GM11168 (cell line): ENCODE measurements at regions not wholly inside any gene's neighbourhood (a gene's known extent, or its start where the extent isn't known, plus 50 kb on each side); places are given as distances from the start of the nearest gene placed in this dataset.
"Not testable (repeated sequence)": the region's sequence is repeated elsewhere in the genome, so short reads cannot be mapped to it uniquely, and the experiment has no call there.

ENCODE experiments used
- in situ Hi-C: fragments of 300-500 bp; cut with MboI; formaldehyde crosslinking; loops from one replicate; pipeline ENCODE4 v1.12.0; 2022; ENCODE audit warnings: low sequenced_read_pairs; ENCODE audit not compliant: unreplicated experiment

DNA sequence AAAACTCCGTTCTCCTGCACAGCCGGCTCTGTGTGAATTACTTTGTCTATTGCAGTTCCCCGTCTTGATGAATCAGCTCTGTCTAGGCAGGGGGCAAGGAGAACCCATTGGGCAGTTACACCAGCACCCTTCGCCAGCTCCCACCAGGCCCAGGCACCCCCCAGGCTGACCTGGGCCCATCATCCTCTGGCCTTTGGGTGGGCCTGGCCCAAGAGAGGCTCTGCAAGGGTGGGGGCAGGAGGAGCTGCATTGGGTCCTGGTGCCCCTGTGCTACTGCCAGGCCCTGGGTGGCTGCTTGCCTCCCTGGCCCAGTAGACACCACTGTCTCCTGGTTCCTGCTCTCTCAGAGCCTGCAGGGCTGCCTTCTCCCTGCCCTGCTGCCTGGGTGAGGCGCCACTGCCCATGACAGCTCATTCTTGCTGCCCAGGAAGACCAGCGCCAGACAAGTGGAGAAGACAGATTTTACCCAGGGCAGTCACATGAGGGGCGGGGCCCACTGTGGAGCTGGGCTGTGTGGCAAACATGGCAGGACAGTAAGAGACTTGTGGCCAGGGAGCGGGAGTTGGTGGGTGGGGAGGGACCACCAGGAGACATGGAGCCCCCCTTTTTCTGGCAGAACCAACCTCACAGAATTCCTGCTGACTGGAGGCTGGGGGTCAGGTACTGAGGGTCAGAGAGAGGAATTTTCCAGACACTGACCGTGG lies 67.2 kb downstream of the MRPL36 start:
- in situ Hi-C loops: loop anchor here (25.0 kb wide), 1 partner anchor 280 kb away; no protein-coding TSS in a partner anchor

DNA sequence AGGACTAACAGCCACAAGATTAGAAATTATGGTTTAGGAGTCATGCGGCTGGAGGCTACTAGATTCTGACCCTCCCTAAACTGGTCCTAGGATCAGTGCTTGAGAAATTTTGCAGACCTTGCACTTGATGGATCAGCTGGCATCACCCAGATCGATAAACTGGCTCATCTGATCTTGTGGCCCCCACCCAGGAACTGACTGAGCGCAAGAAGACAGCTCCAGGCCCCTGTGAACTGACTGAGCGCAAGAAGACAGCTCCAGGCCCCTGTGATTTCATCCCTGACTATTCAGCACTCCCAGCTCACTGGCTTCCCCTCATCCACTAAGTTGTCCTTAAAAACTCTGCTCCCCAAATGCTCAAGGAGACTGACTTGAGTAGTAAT lies 67.8 kb downstream of the MRPL36 start:
- in situ Hi-C loops: loop anchor here (25.0 kb wide), 1 partner anchor 280 kb away; no protein-coding TSS in a partner anchor

DNA sequence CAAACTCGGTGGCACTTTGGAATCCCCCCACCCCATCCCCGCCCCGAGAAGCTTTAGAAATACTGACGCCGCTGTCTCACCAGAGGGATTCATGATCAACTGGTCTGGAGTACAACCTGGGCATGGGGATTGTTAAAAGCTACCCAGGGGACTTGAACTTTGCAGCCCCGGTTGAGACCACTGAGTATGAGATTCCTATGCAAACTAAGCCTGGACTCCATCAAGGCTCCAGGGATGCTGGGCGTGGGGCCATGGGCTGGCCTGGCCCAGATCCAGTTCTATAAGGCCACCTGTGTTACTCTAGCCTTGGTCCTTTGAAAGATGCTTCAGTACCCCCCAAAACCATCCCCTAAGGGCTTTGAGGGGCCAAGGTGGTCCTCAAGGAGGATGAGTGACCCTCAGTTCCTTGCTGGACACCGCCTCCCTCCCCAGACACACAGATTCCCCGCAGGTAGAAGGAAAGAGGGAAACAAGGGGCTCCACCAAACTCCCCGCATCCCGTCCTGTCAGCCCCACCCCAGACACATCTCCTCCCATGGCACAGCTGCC lies 68.5 kb downstream of the MRPL36 start:
- in situ Hi-C loops: loop anchor here (25.0 kb wide), 1 partner anchor 281 kb away; no protein-coding TSS in a partner anchor

DNA sequence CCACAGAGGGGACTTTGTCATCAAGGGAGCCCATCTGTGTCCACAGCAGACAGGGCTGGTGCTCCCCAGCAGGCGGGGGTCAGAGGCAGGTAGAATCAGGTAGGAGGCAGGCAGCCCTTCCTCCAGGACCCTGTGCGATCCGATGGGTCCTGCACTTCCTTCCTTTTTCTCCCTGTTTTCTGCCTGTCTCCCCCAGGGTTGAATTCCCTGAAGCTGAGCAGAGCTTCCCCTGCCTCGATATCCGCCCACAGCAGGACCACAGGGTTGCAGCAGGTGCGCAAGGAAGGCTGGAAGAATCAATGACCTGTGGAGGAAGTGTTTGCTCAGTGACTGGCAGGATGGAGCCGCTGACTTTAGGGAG lies 69.2 kb downstream of the MRPL36 start:
- in situ Hi-C loops: loop anchor here (25.0 kb wide), 1 partner anchor 282 kb away; no protein-coding TSS in a partner anchor

DNA sequence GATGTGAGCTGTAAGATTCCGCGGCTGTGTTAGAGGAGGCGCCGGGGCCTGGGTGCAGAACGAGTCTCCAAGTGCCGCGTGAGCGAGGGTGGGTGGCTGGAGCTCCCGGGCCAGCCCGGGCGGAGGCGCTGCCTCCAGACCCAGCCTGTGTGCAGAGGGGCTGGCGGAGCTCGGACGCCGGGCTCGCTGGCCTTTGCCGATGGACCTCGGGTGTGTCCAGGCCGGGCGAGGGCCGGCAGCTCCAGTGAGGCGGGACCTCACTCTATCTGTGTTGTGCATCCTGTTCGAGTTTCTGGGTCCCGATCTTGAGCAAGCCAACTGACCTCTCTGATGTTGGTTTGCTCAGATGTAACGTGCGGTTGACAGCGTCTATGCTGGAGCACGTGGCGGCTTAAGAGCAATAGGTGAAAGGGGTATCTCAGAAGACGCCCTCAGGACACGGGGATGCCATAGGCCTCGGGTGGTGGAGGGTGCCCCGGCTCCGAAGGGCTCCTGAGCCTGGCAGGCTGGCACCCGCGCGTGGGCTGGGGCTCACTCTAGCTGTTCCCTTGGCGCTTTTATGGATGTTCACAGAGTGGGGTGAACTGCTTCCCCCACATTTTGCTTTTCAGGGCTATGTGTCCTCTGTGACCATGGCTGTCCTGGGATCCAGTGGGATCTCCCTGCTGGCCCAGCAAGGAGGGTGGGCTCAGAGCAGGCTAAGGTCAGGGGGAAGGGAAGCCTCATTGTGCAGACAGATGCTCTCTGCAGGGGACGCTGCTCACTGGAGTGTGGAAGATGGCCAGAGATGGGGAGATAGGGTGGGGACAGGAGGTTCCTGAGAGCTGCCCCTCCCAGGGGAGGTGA lies 69.8 kb downstream of the MRPL36 start:
- in situ Hi-C loops: loop anchor here (25.0 kb wide), 1 partner anchor 282 kb away; no protein-coding TSS in a partner anchor

DNA sequence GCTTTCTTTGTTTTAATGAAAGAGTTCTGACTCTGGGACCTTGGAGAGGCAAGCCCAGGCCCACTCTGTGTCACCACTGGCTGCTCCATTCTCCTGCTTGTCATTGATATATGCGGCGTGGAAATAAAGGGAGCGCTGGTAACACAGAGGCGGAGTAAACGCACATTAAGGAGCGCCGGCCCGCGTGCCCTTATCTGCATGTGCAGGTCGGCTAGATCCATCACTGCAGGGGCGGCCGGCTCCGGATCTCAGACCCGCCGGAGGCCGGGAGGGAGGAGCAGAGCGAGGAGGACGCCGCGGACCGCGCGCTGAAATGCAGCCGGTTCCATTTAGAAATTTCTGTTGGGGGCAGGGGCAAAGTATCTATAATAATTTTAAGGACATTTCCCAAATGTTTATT lies 70.8 kb downstream of the MRPL36 start:
- in situ Hi-C loops: loop anchor here (25.0 kb wide), 1 partner anchor 283 kb away; no protein-coding TSS in a partner anchor

DNA sequence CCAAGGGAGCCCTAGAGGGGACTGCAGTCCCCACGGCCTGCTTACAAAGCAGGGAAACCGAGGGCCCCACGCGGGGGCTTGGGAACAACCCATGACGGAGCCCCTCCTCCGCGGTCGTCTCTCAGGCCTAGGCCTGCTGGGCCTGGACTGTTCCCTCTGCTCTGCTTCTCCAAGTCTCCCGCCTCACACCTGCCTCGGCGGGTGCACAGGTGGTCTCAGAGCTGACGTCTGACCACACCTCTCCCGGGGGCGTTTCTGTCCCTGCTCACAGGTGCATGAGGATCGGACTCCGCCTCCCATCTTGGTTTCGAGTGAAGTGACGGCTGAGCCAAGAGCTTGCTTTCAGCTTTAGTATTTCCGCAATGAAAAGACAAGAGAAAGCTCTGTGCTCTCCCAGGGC lies 72.1 kb downstream of the MRPL36 start:
- in situ Hi-C loops: loop anchor here (25.0 kb wide), 1 partner anchor 285 kb away; no protein-coding TSS in a partner anchor

DNA sequence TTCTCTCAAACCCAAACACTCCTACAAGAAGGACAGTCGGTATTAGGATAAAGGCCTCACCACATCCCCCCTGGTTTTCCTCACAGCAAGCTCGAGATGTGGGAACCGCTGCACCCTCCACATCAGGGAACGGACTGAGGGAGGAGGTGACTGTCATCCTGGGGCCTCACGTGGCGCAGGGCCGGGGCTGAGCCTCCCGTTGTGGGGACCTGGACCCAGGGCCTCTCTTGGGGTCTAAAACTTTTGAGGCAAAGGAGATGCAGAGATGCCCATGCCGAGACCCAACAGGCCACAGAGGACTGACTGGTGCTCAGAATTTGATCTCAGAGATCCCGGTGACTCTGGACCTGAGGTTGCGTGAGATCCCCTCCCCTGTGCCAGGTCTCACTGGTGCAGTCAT lies 72.7 kb downstream of the MRPL36 start:
- in situ Hi-C loops: loop anchor here (25.0 kb wide), 1 partner anchor 285 kb away; no protein-coding TSS in a partner anchor

DNA sequence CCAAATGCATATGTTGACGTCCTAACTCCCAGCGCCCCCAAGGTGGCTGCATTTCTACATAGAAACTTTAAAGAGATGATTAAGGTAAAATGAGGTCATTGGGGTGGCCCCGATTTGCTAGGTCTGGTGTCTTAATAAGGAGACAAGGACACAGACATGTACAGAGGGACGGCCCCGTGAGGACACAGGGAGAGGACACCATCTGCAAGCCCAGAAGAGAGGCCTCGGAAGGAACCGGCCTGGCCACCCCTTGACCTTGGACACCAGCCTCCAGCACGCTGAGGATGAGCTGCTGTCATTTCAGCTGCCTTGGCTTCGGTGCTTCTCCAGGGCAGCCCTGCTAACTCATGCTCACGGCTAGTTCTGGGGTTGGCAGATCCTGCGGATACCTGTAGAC lies 73.2 kb downstream of the MRPL36 start:
- in situ Hi-C loops: loop anchor here (25.0 kb wide), 1 partner anchor 286 kb away; no protein-coding TSS in a partner anchor

DNA sequence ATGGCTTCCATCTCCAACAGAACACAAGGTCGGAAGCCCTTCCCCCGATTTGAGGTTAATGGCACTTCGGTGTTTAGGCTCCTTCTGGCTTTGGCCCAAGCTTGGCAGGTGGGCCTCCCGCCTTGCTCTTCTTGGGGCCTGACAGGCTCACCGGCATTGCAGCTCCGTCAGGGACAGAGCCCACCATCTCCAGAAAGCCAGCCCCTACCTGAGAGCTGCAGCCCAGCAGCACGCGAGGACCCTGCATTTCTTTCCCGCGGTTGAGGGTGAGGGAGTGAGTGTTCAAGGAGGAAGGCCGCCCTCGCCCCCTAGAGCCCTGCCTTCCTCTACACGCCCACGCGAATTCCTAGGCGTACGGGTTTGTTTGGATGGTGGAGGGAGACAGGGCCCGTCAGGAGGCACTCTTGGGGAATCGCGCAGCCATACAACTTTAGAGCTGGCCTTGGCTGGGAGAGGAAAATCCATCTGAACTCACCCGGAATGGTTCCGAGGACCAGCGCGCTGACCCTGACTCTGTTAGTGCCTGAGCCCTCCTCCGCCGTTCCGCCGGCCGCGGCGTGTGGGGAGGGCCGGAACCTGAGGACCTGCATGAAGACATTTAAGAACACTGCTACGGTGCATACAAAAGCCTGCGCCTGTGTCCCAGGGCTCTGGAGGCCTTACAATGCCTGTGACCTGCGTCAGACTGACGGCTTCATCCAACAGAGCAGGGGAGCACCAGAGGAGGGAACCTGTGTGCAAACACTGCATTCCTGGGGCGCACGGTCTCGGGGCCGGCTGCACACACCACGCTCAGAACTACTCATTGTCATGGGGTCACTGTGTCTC lies 73.8 kb downstream of the MRPL36 start:
- in situ Hi-C loops: loop anchor here (25.0 kb wide), 1 partner anchor 286 kb away; no protein-coding TSS in a partner anchor

DNA sequence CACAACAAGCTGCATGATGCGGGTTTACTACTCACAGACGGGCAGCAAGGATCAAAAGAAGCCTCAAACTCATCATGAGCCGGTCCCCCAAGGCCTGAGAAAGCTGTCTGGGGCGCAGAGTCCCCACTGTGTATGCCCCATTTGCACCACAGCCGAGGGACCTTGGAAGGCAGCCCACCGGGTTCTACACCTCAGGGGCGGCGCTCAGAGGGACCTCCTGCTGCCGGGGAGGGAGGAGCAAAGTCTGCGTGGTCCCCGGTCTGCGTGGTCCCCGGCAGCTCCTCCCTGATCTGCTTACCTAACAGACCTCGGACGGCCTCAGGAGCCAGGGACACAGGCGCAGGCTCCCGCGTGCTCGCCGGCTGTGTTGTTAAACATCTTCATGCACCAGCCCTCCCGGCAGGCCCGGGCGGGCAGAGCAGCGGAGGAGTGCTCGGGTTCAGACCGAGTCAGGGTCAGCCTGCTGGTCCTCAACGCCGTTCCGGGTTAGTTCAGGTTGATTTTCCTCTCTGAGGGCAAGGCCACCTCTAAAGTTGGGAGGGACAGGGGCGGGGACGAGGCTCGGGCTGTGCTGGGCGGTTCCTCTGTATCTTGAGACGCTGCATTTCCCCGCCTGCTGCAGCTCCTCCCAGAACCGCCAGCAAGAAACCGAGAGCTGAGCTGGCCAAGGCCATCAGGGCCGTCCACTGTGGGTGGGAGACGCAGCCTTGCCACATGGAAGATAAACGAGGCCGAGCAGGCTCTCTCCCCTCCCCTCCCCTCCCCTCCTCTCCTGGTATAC lies 74.6 kb downstream of the MRPL36 start:
- in situ Hi-C loops: loop anchor here (25.0 kb wide), 1 partner anchor 287 kb away; no protein-coding TSS in a partner anchor

DNA sequence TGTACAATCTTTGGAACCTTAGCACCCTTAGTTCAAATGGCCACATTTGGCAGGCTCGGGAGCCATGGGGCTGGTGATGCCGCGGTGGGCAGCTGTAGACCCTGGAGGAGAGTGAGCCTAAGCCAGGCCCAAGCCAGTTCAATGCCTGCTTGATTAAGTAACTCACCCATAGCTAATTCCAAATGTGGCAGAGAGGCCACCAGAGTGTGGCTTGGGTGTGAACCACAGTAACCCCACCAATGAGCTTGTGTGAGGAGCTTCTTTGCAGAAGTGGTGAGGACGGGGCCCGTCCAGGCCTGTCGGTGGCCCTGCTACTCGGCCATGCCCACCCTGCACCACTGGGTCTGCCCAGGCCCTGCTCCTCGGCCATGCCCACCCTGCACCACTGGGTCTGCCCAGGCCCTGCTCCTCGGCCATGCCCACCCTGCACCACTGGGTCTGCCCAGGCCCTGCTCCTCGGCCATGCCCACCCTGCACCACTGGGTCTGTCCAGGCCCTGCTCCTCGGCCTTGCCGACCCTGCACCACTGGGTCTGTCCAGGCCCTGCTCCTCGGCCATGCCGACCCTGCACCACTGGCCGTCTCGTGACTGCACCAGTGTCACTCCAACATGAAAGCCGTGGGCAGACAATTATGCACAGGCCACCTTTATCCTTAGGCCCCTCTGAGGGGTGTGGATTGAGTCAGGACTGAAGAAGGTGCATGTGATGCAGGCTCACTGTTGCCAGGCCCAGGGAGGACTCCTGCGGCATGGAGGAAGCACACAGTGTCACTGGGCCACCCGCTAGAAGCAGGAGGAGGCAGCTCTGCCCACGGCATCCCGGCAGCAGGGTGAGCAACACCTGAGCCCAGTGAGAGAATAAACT lies 75.4 kb downstream of the MRPL36 start:
- in situ Hi-C loops: no loop called here

DNA sequence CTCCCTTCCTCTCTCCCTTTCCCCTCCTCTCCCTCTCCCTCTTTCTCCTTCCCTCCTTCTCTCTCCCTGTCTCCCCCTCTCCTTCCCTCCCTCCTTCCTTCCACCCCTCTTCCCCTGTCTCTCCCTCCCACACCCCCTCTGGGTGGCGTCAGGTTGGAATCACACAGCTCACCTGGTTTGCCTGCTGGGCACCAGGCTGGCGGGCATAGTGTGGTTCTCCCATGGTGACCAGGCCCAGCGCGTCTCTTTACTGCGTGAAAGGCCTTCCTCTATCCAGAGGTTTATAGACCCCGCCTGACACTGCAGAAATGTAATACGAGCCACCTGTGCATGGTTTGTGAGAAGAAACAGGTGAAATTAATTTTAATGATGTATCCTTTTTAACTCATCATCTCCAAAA lies 76.2 kb downstream of the MRPL36 start:
- in situ Hi-C loops: no loop called here

DNA sequence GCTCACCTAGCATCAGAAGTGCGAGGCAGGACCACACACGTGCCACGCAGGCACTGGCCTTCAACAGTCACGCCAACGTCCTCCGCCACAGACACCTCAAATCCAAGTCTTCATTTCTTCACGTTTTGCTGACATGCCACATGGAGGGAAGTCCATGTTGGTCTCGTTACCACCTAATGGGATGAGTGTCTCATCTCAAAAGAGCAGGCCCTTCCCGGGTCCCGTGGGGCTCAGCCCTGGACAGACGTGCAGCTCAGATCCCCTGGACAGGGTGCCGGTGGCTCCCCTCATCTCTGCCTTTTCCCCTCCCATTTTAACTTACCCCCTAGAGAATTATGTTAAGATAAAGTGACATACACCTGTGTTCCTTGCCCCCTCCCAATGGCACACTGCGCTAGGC lies 76.8 kb downstream of the MRPL36 start:
- in situ Hi-C loops: no loop called here

DNA sequence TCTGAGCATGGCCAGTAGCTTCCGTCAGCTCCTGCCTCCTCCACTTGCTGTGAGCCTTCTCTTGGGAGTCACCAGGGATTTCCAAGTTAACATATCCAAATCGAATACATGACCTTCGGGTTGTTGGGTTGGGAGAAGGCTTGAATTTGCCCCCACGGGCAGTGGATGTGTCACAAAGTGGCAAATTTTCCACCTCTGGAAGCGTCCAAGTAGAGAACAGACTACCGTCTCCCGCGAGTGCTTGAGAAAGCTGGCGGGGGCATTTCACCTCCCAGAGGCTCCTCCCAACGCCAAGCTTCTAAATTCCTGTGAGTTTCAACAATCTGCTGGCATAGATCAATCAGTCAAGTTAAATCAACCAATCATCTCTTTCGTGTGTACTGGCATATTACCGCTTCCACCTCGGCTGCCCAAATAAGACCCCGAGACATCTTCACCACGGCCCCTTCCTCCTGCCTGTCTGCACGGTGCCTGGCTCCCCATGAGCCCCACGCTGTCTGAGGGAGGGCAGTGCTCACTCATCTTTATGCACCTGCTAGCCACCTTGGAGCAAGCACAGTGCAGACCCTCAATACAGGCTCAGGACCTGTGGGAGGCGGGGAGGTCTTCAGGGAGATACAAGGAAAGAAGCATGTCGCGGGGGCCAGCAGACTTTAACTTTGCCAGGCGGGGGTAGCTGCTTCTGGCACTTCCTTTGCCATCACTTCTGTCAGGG lies 79.1 kb downstream of the MRPL36 start:
- in situ Hi-C loops: no loop called here

DNA sequence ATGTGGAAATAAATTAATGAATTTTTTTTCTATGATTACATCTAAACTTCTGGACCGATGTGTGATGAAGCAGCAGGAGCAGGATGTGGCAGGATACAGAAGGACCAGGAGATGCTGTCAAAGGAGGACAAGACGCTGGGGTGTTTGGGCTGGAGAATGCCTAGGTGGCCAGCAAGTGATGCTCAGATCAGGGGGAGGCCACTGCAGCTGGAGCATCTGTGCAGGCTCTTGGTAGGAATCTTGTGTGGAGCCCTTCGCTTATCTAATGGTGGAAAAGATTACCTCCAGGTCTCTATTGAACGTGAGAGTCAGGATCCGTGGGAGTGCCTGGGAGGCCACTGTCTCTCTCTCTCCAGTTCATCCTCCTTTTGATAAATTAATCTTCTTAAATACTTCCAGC lies 79.8 kb downstream of the MRPL36 start:
- in situ Hi-C loops: no loop called here

DNA sequence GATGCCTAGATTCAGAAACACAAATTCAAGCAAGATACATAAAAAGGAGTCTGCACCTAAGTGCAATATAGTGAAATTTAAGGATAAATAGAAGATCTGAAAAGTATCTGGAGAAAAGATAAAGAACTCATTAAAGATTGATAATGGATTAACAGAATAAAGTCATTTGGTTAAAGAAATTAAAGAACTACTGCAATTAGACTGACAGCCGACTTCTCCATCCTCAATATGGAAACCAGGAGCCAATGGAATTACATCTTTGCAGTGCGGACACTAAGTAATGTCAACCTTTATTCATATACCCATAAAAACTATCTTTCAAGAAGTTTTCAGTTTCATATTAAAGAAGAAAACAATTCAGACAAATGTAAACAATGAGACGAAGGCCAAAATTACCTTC lies 81.0 kb downstream of the MRPL36 start:
- in situ Hi-C loops: no loop called here

DNA sequence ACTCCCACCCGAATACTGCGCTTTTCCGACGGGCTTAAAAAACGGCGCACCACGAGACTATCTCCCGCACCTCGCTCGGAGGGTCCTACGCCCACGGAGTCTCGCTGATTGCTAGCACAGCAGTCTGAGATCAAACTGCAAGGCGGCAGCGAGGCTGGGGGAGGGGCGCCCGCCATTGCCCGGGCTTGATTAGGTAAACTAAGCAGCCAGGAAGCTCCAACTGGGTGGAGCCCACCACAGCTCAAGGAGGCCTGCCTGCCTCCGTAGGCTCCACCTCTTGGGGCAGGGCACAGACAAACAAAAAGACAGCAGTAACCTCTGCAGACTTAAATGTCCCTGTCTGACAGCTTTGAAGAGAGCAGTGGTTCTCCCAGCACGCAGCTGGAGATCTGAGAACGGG lies 89.5 kb downstream of the MRPL36 start:
- in situ Hi-C loops: not testable (repeated sequence)
